ENCODE measurements at regions not wholly inside any gene's neighbourhood (a gene's known extent, or its start where the extent isn't known, plus 50 kb on each side); places are given as distances from the start of the nearest gene placed in this dataset.

GRCh38 chr2:36068086-36068485 is 287.5 kb upstream of the CRIM1 start:
- no peaks in the 10 kb centered on the region for H3K36me3 Mint-ChIP-seq (ENCODE audit: low read depth)
- CTCF ChIA-PET = interaction anchor here (0.6 kb wide), 1 partner anchor 45 kb away, joined by 4 read pairs; no protein-coding TSS in a partner anchor

DNA sequence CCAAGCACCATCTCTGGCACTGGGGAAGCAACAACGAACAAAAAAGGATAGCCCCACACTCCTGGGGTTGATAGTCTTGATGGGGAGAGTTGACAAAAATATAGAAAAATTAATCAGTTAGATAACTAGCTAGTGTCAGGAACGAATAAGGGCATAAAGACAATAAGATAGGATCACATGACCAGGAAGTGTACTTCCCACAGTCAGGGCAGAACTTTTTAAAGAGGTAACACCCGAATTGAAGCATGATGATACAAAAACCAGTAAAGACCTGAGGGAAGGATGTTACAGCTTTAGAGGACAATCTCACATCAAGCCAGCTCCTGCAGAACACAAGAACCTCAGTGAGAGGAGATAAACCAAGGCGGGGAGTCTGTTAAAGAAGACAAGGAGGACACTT is 295.4 kb upstream of the CRIM1 start:
- Mint-ChIP-seq H3K27me3 (ENCODE audit: low read depth) (peaks cover 29% of the 10 kb centered on the region), H3K4me1 (ENCODE audit: low read depth) (peaks cover 9% of the 10 kb centered on the region), H3K9me3 (peaks cover 7% of the 10 kb centered on the region), H3K36me3 (ENCODE audit: low read depth) (no peaks in the 10 kb centered on the region), H3K27ac (no peak overlapping the region), H3K4me3 (no peak overlapping the region)
- intact Hi-C loops (cut with micrococcal nuclease) = no loop called here
- no peak for DNase-seq
- CTCF ChIA-PET = interaction anchor here (0.6 kb wide), 1 partner anchor 312 kb away, joined by 3 read pairs; no protein-coding TSS in a partner anchor

More at GRCh38 chr2:36068086-36068485, 287.5 kb upstream of the CRIM1 start:
- DNase-seq = no peak
- peaks cover 2% of the 10 kb centered on the region for H3K9me3 Mint-ChIP-seq
- H3K4me3 Mint-ChIP-seq = no peak overlapping the region
- H3K27ac Mint-ChIP-seq = no peak overlapping the region
- H3K4me1 Mint-ChIP-seq (ENCODE audit: low read depth) = no peaks in the 10 kb centered on the region
- H3K27me3 Mint-ChIP-seq (ENCODE audit: low read depth) = peaks cover 16% of the 10 kb centered on the region
- intact Hi-C loops (cut with micrococcal nuclease) = no loop called here

GRCh38 chr2:36059691-36060090 is 295.9 kb upstream of the CRIM1 start:
- Mint-ChIP-seq H3K27me3 (ENCODE audit: low read depth) (peaks cover 28% of the 10 kb centered on the region), H3K4me3 (no peak overlapping the region), H3K36me3 (ENCODE audit: low read depth) (no peaks in the 10 kb centered on the region), H3K27ac (no peak overlapping the region), H3K9me3 (peaks cover 5% of the 10 kb centered on the region), H3K4me1 (ENCODE audit: low read depth) (peaks cover 9% of the 10 kb centered on the region)
- DNase-seq = no peak
- CTCF ChIA-PET = no interaction called here
- intact Hi-C loops (cut with micrococcal nuclease) = no loop called here

GRCh38 chr2:36058953-36059352 is 296.6 kb upstream of the CRIM1 start:
- peaks cover 29% of the 10 kb centered on the region for H3K27me3 Mint-ChIP-seq (ENCODE audit: low read depth)
- no peak for DNase-seq
- no peaks in the 10 kb centered on the region for H3K36me3 Mint-ChIP-seq (ENCODE audit: low read depth)
- peaks cover 9% of the 10 kb centered on the region for H3K4me1 Mint-ChIP-seq (ENCODE audit: low read depth)
- H3K9me3 Mint-ChIP-seq = peaks cover 5% of the 10 kb centered on the region
- H3K27ac Mint-ChIP-seq = no peak overlapping the region
- CTCF ChIA-PET = no interaction called here
- intact Hi-C loops (cut with micrococcal nuclease) = no loop called here
- H3K4me3 Mint-ChIP-seq = no peak overlapping the region

DNA sequence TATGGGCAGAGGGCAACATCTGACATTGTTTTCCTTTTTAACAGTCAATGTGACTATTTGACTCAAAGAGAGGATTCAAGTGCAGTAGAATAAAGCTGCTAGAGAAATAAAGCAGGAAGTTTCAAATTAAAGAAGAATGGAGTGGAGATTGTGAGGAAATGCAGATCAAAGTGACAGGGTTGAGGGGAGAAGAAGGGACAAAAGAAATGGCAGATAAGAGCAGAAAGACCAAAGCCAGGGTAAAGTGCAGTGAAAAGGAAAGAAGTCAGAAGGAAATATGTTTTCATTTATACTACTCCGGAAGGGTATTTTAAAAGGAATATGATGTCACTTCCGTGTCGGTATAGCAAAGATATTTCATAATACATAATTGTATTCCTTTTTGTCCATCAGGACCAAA is 297.5 kb upstream of the CRIM1 start:
- CTCF ChIA-PET = interaction anchor here (0.6 kb wide), 1 partner anchor 74 kb away, joined by 3 read pairs; no protein-coding TSS in a partner anchor
- intact Hi-C loops (cut with micrococcal nuclease) = no loop called here
- H3K9me3 Mint-ChIP-seq = peaks cover 5% of the 10 kb centered on the region
- H3K27ac Mint-ChIP-seq = no peak overlapping the region
- H3K4me1 Mint-ChIP-seq (ENCODE audit: low read depth) = peaks cover 9% of the 10 kb centered on the region
- H3K27me3 Mint-ChIP-seq (ENCODE audit: low read depth) = peaks cover 23% of the 10 kb centered on the region
- H3K36me3 Mint-ChIP-seq (ENCODE audit: low read depth) = no peaks in the 10 kb centered on the region
- no peak overlapping the region for H3K4me3 Mint-ChIP-seq
- no peak for DNase-seq

GRCh38 chr2:36052819-36053218 is 302.8 kb upstream of the CRIM1 start:
- H3K4me3 Mint-ChIP-seq = no peak overlapping the region
- H3K4me1 Mint-ChIP-seq (ENCODE audit: low read depth) = no peaks in the 10 kb centered on the region
- peaks cover 9% of the 10 kb centered on the region for H3K9me3 Mint-ChIP-seq
- DNase-seq = no peak
- intact Hi-C loops (cut with micrococcal nuclease) = no loop called here
- H3K36me3 Mint-ChIP-seq (ENCODE audit: low read depth) = no peaks in the 10 kb centered on the region
- CTCF ChIA-PET = no interaction called here
- H3K27ac Mint-ChIP-seq = no peak overlapping the region
- H3K27me3 Mint-ChIP-seq (ENCODE audit: low read depth) = peaks cover 2% of the 10 kb centered on the region

- Mint-ChIP-seq H3K27me3 (ENCODE audit: low read depth) (peaks cover 11% of the 10 kb centered on the region), H3K27ac (no peak overlapping the region), H3K36me3 (ENCODE audit: low read depth) (no peaks in the 10 kb centered on the region), H3K4me3 (no peak overlapping the region), H3K4me1 (ENCODE audit: low read depth) (no peaks in the 10 kb centered on the region), H3K9me3 (peaks cover 4% of the 10 kb centered on the region)
- no peak for DNase-seq
- intact Hi-C loops (cut with micrococcal nuclease) = no loop called here
- CTCF ChIA-PET = no interaction called here
These were observed 311.2 kb upstream of the CRIM1 start for GRCh38 chr2:36044411-36044810.

GRCh38 chr2:36035137-36035536 is 320.4 kb upstream of the CRIM1 start:
- Mint-ChIP-seq H3K27me3 (ENCODE audit: low read depth) (peaks cover 6% of the 10 kb centered on the region), H3K4me1 (ENCODE audit: low read depth) (no peaks in the 10 kb centered on the region), H3K4me3 (no peak overlapping the region), H3K27ac (no peak overlapping the region), H3K36me3 (ENCODE audit: low read depth) (no peaks in the 10 kb centered on the region), H3K9me3 (peaks cover 7% of the 10 kb centered on the region)
- intact Hi-C loops (cut with micrococcal nuclease) = no loop called here
- CTCF ChIA-PET = interaction anchor here (0.6 to 0.7 kb wide), 2 partner anchors 338 to 1088 kb away, joined by 3 to 5 read pairs; no protein-coding TSS in a partner anchor
- DNase-seq = no peak

DNA sequence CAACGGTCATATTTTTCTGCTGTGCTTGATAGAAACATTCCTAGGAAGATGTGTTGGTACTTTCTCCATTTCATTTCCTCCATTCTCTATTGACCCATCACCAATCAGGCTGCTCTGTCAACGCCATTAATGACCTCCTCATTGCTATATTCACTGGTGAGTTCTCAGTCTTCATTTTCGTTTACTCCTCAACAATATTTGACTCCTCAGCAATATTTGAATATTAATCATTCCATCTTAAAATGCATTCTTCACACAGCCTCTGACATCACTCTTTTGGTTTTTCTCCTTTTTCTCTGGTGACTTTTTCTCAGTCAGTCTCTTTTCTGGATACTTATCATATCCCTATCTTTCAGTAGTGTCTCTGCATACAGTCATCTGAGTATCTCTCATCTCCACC is 323.5 kb upstream of the CRIM1 start:
- no peak overlapping the region for H3K4me3 Mint-ChIP-seq
- H3K27ac Mint-ChIP-seq = no peak overlapping the region
- intact Hi-C loops (cut with micrococcal nuclease) = no loop called here
- peaks cover 7% of the 10 kb centered on the region for H3K9me3 Mint-ChIP-seq
- H3K27me3 Mint-ChIP-seq (ENCODE audit: low read depth) = peaks cover 6% of the 10 kb centered on the region
- DNase-seq = no peak
- CTCF ChIA-PET = interaction anchor here (0.7 kb wide), 1 partner anchor 11 kb away, joined by 3 read pairs; no protein-coding TSS in a partner anchor
- H3K36me3 Mint-ChIP-seq (ENCODE audit: low read depth) = no peaks in the 10 kb centered on the region
- H3K4me1 Mint-ChIP-seq (ENCODE audit: low read depth) = peaks cover 12% of the 10 kb centered on the region

DNA sequence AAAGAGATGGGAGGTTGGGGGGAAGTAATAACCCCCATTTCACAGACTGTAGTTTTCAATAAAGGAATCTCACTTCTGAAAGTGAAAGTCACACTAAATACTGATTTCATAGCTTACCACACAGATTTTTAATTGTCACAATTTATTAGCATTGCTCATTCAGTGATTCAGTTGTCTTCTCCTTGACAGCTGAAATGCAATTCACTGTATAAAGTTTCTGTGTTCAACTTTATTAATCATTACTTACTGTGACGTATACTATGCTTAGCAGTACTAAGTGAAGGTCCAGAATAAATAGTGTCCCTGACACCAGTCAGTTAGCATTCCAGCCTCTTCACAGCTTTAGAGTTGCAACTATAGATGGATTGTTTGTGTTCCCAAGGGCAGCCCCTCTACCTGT is 324.1 kb upstream of the CRIM1 start:
- CTCF ChIA-PET = no interaction called here
- intact Hi-C loops (cut with micrococcal nuclease) = no loop called here
- Mint-ChIP-seq H3K4me1 (ENCODE audit: low read depth) (peaks cover 12% of the 10 kb centered on the region), H3K9me3 (peaks cover 2% of the 10 kb centered on the region), H3K27ac (no peak overlapping the region), H3K36me3 (ENCODE audit: low read depth) (no peaks in the 10 kb centered on the region), H3K4me3 (no peak overlapping the region), H3K27me3 (ENCODE audit: low read depth) (peaks cover 3% of the 10 kb centered on the region)
- DNase-seq = no peak

DNA sequence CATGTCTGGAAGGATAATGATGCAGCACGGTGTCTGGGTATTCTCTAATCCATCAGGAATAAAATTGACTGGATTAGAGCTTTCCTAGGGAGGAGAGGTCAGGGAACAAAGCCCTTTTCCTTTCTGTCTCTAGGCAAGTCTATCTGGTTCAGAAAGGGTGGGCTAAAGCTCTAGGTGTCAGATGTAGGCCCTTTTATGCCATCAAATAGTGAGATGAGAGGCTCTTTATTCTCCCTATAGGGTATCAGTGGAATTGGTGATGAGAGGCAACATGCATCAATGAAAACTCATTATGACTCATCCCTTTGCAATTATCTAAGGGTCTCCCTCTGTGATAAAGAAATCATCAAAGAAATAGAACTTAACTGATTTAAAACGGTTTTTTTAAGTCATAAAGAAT is 328.0 kb upstream of the CRIM1 start:
- DNase-seq = no peak
- H3K27ac Mint-ChIP-seq = no peak overlapping the region
- no peak overlapping the region for H3K4me3 Mint-ChIP-seq
- H3K36me3 Mint-ChIP-seq (ENCODE audit: low read depth) = no peaks in the 10 kb centered on the region
- H3K4me1 Mint-ChIP-seq (ENCODE audit: low read depth) = peaks cover 12% of the 10 kb centered on the region
- CTCF ChIA-PET = interaction anchor here (1.1 kb wide), 1 partner anchor 243 kb away, joined by 3 read pairs; no protein-coding TSS in a partner anchor
- H3K27me3 Mint-ChIP-seq (ENCODE audit: low read depth) = no peaks in the 10 kb centered on the region
- intact Hi-C loops (cut with micrococcal nuclease) = no loop called here
- no peaks in the 10 kb centered on the region for H3K9me3 Mint-ChIP-seq

GRCh38 chr2:36013064-36013463 is 342.5 kb upstream of the CRIM1 start:
- H3K27me3 Mint-ChIP-seq (ENCODE audit: low read depth) = peaks cover 3% of the 10 kb centered on the region
- H3K9me3 Mint-ChIP-seq = no peaks in the 10 kb centered on the region
- CTCF ChIA-PET = interaction anchor here (0.7 kb wide), 1 partner anchor 853 kb away, joined by 3 read pairs; no protein-coding TSS in a partner anchor
- no peak overlapping the region for H3K27ac Mint-ChIP-seq
- H3K4me3 Mint-ChIP-seq = no peak overlapping the region
- intact Hi-C loops (cut with micrococcal nuclease) = no loop called here
- no peaks in the 10 kb centered on the region for H3K36me3 Mint-ChIP-seq (ENCODE audit: low read depth)
- no peak for DNase-seq
- H3K4me1 Mint-ChIP-seq (ENCODE audit: low read depth) = no peaks in the 10 kb centered on the region

GRCh38 chr2:36006444-36006843 is 349.1 kb upstream of the CRIM1 start:
- no peak for DNase-seq
- Mint-ChIP-seq H3K27ac (no peak overlapping the region), H3K4me3 (no peak overlapping the region), H3K36me3 (ENCODE audit: low read depth) (no peaks in the 10 kb centered on the region), H3K4me1 (ENCODE audit: low read depth) (peaks cover 8% of the 10 kb centered on the region), H3K27me3 (ENCODE audit: low read depth) (no peaks in the 10 kb centered on the region), H3K9me3 (no peaks in the 10 kb centered on the region)
- CTCF ChIA-PET = no interaction called here
- intact Hi-C loops (cut with micrococcal nuclease) = no loop called here

Measured in activated naive CD4-positive, alpha-beta T cell treated with anti-CD3 and anti-CD28 coated beads for 36 hours (primary cell).